Mucosa of rectum (tissue), 2 donors: ENCODE measurements at regions not wholly inside any gene's neighbourhood (a gene's known extent, or its start where the extent isn't known, plus 50 kb on each side); places are given as distances from the start of the nearest gene placed in this dataset.
"Not testable (repeated sequence)": the region's sequence is repeated elsewhere in the genome, so short reads cannot be mapped to it uniquely, and the experiment has no call there.

Experiments
- H3K27ac ChIP-seq, 2 donors: one replicate each; pipeline ENCODE4 v1.7.0; 2013; ENCODE audit warnings: inconsistent platforms in 2 of 2, low read depth in 2 of 2, low read length in 2 of 2
- H3K27me3 ChIP-seq, 2 donors: one replicate each; pipeline ENCODE4 v1.7.0; 2013; ENCODE audit warnings: low read length in 2 of 2; ENCODE audit not compliant: control insufficient read depth in 2 of 2, insufficient read depth in 2 of 2
- H3K36me3 ChIP-seq, 2 donors: one replicate each; pipeline ENCODE4 v1.7.0; 2013; ENCODE audit warnings: low read length in 2 of 2; ENCODE audit not compliant: control insufficient read depth in 2 of 2, insufficient read depth in 2 of 2
- H3K4me1 ChIP-seq, 2 donors: one replicate each; pipeline ENCODE4 v1.7.0; 2013; ENCODE audit warnings: low read length in 2 of 2, mild to moderate bottlenecking in 1 of 2; ENCODE audit not compliant: control insufficient read depth in 2 of 2, insufficient read depth in 2 of 2
- H3K4me3 ChIP-seq, 2 donors: one replicate each; pipeline ENCODE4 v1.7.0; 2013; ENCODE audit warnings: low read length in 2 of 2
- H3K9ac ChIP-seq, 2 donors: one replicate each; pipeline ENCODE4 v1.7.0; 2013; ENCODE audit warnings: low read length in 2 of 2, low read depth in 1 of 2, mild to moderate bottlenecking in 1 of 2
- H3K9me3 ChIP-seq, 2 donors: one replicate each; pipeline ENCODE4 v1.7.0; 2013; ENCODE audit warnings: low read length in 2 of 2; ENCODE audit not compliant: control insufficient read depth in 2 of 2
- donor health status: healthy.
- donor health status: Normal muscosa, but diverticular disease.

DNA sequence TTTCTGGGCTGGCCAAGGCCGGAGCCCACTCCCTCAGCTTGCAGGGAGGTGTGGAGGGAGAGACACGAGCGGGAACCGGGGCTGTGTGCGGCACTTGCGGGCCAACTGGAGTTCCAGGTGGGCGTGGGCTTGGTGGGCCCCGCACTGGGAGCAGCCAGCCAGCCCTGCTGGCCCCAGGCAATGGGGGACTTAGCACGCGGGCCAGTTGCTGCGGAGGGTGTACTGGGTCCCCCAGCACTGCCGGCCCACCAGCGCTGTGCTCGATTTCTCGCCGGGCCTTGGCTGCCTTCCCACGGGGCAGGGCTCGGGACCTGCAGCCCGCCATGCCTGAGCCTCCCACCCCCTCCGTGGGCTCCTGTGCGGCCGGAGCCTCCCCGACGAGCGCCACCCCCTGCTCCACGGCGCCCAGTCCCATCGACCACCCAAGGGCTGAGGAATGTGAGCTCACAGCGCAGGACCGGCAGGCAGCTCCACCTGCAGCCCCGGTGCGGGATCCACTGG lies 300.1 kb downstream of the SLC7A11 start:
- H3K4me1 ChIP-seq, H3K36me3 ChIP-seq, H3K27ac ChIP-seq, H3K9ac ChIP-seq, H3K9me3 ChIP-seq, H3K4me3 ChIP-seq, H3K27me3 ChIP-seq: not testable (repeated sequence)

DNA sequence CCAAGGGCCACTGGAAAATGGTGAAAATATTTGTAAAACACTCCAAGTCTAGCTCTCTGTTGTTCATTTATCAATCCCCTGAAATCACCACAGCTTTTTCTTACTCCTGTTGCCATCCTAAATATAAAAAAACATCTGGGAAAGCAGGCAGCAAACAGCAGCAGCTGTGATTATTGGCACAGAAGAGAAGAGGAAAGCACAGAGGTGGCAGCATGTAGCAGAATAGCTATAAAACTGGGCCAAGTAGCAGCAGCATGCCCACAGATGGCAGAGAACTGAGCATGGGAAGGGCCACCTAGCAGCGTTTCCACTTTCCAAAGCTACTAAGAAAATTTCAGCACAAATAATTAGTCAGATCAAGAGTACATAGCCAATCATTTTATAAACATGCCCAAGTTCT lies 307.2 kb downstream of the SLC7A11 start:
- Histone ChIP-seq H3K27ac (no peak overlapping the region), H3K4me3 (no peak overlapping the region), H3K4me1 (no peaks in the 10 kb centered on the region), H3K36me3 (no peaks in the 10 kb centered on the region), H3K9me3 (no peaks in the 10 kb centered on the region), H3K9ac (no peak overlapping the region), H3K27me3 (no peaks in the 10 kb centered on the region)

DNA sequence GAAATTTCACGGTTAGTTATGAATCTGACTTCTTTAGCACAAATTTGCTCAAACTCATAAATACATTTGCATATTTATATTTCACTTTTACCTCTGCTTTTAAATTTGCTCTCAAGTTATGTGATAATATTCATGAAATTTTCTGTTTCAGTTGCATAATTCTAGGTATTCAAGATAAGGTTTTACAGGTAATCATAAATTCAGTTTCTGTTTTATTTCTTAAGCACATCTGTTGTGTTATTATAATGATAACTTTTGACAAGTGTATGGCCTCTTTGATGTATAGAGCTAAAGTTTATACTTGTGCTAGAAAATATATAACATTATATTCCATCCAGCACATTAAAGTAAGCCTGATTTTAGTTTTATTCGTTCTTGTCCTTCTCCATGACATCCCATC lies 308.1 kb downstream of the SLC7A11 start:
- H3K27me3 ChIP-seq, result no peaks in the 10 kb centered on the region
- no peaks in the 10 kb centered on the region for H3K9me3 ChIP-seq
- no peaks in the 10 kb centered on the region for H3K36me3 ChIP-seq
- H3K9ac ChIP-seq, result no peak overlapping the region
- no peak overlapping the region for H3K27ac ChIP-seq
- no peak overlapping the region for H3K4me3 ChIP-seq
- H3K4me1 ChIP-seq, result no peaks in the 10 kb centered on the region

DNA sequence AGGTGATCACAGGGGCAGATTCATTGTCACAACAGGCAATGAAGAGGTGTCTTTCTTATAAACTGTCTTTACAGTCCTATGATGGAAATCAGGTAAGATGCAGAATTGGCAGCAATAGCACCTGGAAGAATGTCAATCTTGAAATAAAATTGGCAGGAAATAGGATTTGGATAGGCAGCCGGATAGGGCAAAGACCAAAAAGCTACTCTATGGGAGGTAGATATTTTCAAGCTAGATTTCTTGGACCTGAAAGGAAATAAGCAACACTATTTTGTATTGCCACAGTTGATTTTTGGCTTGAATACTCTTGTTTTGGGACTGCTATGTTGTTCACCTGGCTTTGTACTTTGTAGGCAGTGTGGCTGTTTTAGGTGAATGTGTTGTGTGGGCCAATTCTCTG lies 314.2 kb downstream of the SLC7A11 start:
- H3K36me3 ChIP-seq, result no peaks in the 10 kb centered on the region
- no peaks in the 10 kb centered on the region for H3K27me3 ChIP-seq
- H3K4me3 ChIP-seq, result no peak overlapping the region
- H3K27ac ChIP-seq, result no peak overlapping the region
- H3K9ac ChIP-seq, result no peak overlapping the region
- H3K9me3 ChIP-seq, result no peaks in the 10 kb centered on the region
- no peaks in the 10 kb centered on the region for H3K4me1 ChIP-seq

DNA sequence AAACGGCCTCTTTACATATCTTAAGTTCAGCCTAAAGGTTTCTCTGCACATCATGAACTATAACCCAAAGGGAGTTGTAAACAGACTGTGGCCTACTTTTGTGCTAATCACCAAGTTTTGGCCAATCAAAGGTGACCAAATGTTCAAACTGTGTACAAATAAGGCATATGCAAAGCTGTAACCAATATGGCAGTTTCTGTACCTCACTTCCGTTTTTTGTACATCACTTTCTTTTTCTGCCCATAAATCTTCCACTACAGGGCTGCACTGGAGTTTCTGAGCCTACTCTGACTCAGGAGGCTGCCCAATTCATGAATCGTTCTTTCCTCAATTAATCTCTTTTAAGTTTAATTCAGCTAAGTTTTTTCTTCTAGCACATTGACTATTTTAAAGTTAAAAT lies 318.7 kb downstream of the SLC7A11 start:
- H3K27me3 ChIP-seq, result no peaks in the 10 kb centered on the region
- no peak overlapping the region for H3K4me3 ChIP-seq
- H3K36me3 ChIP-seq, result no peaks in the 10 kb centered on the region
- no peak overlapping the region for H3K27ac ChIP-seq
- no peak overlapping the region for H3K9ac ChIP-seq
- no peaks in the 10 kb centered on the region for H3K4me1 ChIP-seq
- no peaks in the 10 kb centered on the region for H3K9me3 ChIP-seq

DNA sequence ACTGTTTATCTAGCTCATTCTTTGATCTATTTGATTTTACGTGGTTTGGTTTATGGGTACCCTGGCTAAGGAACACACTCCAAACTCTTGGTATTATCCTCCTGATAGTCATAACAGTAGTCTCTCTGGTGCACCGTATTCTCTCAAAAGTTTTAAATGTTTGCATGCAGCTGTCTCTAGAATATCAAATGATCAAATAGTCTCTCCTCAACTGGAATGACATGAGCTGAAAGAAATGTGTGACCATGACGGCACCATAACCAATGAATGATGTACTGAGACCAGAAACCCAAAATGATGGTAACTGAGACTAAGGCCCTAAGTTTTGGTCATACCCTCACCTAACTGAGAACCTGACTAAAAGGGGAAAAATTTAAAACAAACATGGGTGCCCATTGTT lies 319.4 kb downstream of the SLC7A11 start:
- Histone ChIP-seq H3K4me3 (no peak overlapping the region), H3K4me1 (no peaks in the 10 kb centered on the region)

DNA sequence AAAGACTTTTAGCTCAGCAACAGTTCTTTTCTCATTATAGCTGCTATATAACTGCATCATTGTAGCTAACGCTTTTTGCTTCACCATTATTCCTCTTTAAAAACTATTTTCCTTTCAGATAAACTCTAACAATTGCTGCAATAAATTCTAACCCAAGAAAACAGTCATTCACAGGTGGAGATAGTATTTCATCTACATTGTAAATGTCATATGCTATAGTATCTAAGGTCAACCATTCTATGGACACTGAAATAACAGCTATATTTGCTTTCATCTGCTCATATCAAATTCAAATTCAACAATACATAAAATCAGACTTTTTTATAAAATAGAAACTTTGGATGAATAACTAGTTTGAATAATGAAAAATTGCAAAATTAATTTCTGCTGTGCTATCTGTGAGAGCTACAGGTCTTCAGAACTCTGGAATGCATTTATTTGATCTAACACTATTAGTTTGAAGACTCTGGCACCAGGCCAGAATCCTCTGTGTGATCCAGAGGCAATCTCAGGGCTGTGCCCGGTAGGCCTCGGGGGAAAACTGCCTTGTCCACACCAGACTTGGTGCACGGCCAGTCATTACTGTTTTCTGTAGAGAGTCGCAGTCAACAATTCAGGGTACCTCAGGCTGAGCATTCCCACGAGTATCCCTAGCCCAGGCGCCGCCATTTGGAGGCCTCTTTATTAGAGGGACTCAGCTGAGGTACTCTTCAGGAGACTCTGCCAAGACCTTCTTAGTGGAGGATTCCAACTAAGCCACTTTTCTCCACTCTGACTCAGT lies 332.4 kb downstream of the SLC7A11 start:
- H3K4me1 ChIP-seq, result no peaks in the 10 kb centered on the region
- no peak overlapping the region for H3K9ac ChIP-seq
- no peaks in the 10 kb centered on the region for H3K27me3 ChIP-seq
- no peak overlapping the region for H3K27ac ChIP-seq
- H3K9me3 ChIP-seq, result no peaks in the 10 kb centered on the region
- no peak overlapping the region for H3K4me3 ChIP-seq
- H3K36me3 ChIP-seq, result no peaks in the 10 kb centered on the region

More for the DNA sequence above, 319.4 kb downstream of the SLC7A11 start:
- Histone ChIP-seq H3K9ac (no peak overlapping the region), H3K36me3 (no peaks in the 10 kb centered on the region), H3K27ac (no peak overlapping the region), H3K9me3 (no peaks in the 10 kb centered on the region), H3K27me3 (no peaks in the 10 kb centered on the region)

DNA sequence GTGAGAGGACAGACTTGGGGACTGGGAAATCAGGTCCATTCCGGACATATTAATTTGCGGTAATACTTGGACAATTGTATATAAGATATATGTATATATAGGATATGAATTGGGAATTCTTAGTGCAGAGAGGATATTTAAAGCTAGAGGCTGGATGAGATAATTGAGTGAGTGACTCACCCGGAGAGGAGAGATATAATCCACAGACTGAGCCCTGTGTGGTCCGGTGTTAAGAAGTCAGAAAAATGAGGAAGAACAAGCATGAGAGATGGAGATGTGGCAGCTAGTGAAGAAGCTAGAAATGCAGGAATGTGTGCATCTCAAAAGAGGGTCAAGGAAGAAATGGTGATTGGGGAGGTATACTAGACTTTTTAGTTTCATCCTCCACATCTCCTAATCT lies 336.2 kb downstream of the SLC7A11 start:
- Histone ChIP-seq H3K9ac (no peak overlapping the region), H3K4me1 (no peaks in the 10 kb centered on the region), H3K9me3 (no peaks in the 10 kb centered on the region), H3K27me3 (no peaks in the 10 kb centered on the region), H3K4me3 (no peak overlapping the region), H3K36me3 (no peaks in the 10 kb centered on the region), H3K27ac (no peak overlapping the region)

DNA sequence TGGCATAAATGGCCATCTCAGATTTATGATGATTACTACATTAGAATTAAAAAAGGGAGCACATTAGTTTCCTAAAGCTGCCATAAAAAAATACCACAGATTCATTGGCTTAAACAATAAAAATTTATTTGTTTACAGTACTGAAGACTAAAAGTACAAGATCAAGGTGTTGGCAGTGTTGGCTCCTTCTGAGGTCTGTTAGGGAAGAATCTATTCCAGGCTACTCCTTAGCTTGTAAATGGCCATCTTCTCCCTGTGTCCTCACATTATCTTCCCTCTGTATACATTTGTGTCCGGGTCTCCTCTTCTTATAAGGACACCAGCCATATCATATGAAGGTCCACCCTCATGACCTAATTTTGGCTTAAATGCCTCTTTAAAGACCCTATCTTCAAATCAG lies 341.0 kb downstream of the SLC7A11 start:
- no peak overlapping the region for H3K9ac ChIP-seq
- no peaks in the 10 kb centered on the region for H3K4me1 ChIP-seq
- no peak overlapping the region for H3K4me3 ChIP-seq
- no peak overlapping the region for H3K27ac ChIP-seq
- no peaks in the 10 kb centered on the region for H3K27me3 ChIP-seq
- no peaks in the 10 kb centered on the region for H3K9me3 ChIP-seq
- H3K36me3 ChIP-seq, result no peaks in the 10 kb centered on the region

DNA sequence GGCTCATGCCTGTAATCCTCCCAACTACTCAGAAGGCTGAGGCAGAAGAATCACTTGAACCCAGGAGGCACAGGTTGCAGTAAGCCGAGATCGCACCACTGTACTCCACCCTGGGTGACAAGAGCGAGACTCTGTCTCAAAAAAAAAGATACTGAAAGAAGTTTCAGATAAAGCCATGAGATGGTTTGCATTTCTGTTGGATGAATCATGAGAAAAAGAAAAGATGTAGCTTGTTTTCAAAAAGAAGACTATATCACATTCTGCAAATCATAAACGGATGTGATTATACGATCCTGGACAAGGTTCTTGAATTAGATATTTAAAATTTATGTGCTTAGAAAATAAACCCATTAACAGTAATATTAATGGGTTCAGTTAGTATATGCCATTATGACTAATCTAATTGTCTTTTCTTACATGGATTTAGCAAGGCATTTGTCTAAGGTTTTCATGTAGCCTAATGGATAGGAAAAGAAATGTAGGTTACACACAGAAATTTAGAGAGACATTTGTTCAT lies 345.9 kb downstream of the SLC7A11 start:
- H3K27ac ChIP-seq, result no peak overlapping the region
- no peak overlapping the region for H3K4me3 ChIP-seq
- no peaks in the 10 kb centered on the region for H3K36me3 ChIP-seq

More for the DNA sequence above, 345.9 kb downstream of the SLC7A11 start:
- Histone ChIP-seq H3K9me3 (no peaks in the 10 kb centered on the region), H3K9ac (no peak overlapping the region), H3K27me3 (no peaks in the 10 kb centered on the region), H3K4me1 (no peaks in the 10 kb centered on the region)
